ENCODE measurements at regions not wholly inside any gene's neighbourhood (a gene's known extent, or its start where the extent isn't known, plus 50 kb on each side); places are given as distances from the start of the nearest gene placed in this dataset.

- no peak for TF ChIP-seq CTCF (IDR thresholded peaks at IDR 0.05; ENCODE audit: low read depth, low read length, poor library complexity, severe bottlenecking)
- no peak for TF ChIP-seq EZH2phosphoT487 (IDR thresholded peaks at IDR 0.05; ENCODE audit: borderline replicate concordance, low read length)
These were observed 580.7 kb downstream of the MAFB start for GRCh38 chr20:40108321-40108720.

All from DOHH2 (cell line).